SK-N-MC (cell line): ENCODE measurements at regions not wholly inside any gene's neighbourhood (a gene's known extent, or its start where the extent isn't known, plus 50 kb on each side); places are given as distances from the start of the nearest gene placed in this dataset.

Experiments
- EZH2 ChIP-seq: fragments of 200-600 bp; sonication (generic); IDR thresholded peaks from one replicate; pipeline ENCODE4 v1.6.1; 2017; ENCODE audit warnings: antibody characterized with exemption
- FOXP2 ChIP-seq: optimal IDR thresholded peaks from 2 replicates; pipeline ENCODE3; 2011; ENCODE audit warnings: mild to moderate bottlenecking, moderate library complexity; ENCODE audit not compliant: insufficient read depth; ENCODE audit errors: extremely low read length, control extremely low read depth

DNA sequence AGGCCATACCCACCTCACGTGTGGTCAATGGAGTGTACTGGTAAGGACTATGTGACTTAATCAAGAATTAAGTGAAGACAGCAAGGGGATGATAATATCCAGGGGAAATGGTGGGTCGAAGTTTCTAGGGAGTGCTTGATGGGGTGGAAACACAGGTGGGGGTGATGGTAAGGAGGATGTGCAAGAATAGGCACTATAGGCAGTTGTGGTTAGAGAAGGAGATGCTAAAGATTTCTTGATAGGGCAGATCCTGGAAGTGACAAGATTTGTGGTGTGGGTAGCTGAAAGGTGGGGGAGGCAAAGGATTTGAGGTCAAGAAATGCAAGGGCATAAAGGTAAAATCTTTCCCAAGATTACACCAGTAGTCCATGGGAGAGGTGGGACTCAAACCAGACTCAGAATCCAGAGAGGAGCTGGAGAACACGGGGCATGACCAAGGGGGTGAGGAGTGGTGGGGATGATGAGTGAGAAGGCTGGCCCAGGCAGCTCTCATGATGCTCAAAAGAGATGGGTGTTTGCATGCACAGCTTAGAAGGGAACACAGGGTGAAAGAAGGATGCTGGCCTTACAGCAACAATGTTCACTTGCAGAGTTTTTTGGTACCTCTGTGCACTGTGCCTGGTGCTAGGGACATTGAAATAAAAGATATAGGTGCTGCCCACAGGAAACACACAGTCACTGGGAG is 78.4 kb downstream of the CCR1 start:
- TF ChIP-seq EZH2 = no peak
- no peak for TF ChIP-seq FOXP2
